DND-41 (cell line): ENCODE measurements at regions not wholly inside any gene's neighbourhood (a gene's known extent, or its start where the extent isn't known, plus 50 kb on each side); places are given as distances from the start of the nearest gene placed in this dataset.

Experiments used
- EZH2 ChIP-seq: IDR thresholded peaks from 3 replicates; pipeline ENCODE4 v1.6.1; 2012; ENCODE audit warnings: borderline replicate concordance, low read depth, mild to moderate bottlenecking, moderate library complexity, low read length, inconsistent platforms; ENCODE audit not compliant: severe bottlenecking
- TF ChIP-seq, protein P1 (sequence below): IDR thresholded peaks from 2 replicates; pipeline ENCODE4 v1.5.1; 2012; ENCODE audit warnings: borderline replicate concordance, low read length, moderate library complexity, mild to moderate bottlenecking; ENCODE audit not compliant: poor library complexity, severe bottlenecking; ENCODE audit errors: extremely low read depth

DNA sequence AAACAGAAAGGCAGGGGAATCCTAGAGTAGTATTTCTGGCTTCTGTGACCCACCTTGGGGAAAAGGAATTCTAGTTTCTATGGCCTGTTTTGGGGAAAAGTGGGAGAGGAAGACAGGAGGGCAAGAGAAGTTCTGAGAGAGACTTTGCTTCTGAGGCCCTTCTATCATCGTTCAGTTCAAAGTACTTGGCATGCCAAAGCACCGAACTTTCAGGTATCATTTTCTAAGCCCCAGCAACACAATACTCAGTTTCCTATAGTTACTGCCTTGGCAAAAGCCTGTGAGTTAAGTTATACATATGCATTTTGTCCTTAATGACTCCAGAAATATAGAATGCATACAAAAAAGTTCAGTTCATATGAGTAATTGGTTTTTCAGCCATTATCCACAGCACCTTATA lies 74.1 kb upstream of the CHD2 start:
- TF ChIP-seq, protein P1, sequence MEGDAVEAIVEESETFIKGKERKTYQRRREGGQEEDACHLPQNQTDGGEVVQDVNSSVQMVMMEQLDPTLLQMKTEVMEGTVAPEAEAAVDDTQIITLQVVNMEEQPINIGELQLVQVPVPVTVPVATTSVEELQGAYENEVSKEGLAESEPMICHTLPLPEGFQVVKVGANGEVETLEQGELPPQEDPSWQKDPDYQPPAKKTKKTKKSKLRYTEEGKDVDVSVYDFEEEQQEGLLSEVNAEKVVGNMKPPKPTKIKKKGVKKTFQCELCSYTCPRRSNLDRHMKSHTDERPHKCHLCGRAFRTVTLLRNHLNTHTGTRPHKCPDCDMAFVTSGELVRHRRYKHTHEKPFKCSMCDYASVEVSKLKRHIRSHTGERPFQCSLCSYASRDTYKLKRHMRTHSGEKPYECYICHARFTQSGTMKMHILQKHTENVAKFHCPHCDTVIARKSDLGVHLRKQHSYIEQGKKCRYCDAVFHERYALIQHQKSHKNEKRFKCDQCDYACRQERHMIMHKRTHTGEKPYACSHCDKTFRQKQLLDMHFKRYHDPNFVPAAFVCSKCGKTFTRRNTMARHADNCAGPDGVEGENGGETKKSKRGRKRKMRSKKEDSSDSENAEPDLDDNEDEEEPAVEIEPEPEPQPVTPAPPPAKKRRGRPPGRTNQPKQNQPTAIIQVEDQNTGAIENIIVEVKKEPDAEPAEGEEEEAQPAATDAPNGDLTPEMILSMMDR = no peak
- TF ChIP-seq EZH2 = no peak
